ENCODE measurements at regions not wholly inside any gene's neighbourhood (a gene's known extent, or its start where the extent isn't known, plus 50 kb on each side); places are given as distances from the start of the nearest gene placed in this dataset.

GRCh38 chr22:27542602-27543001 is 259.0 kb downstream of the MN1 start:
- DNase-seq, result no peak

GRCh38 chr22:27543460-27543859 is 258.1 kb downstream of the MN1 start:
- DNase-seq, result no peak

GRCh38 chr22:27545085-27545484 is 256.5 kb downstream of the MN1 start:
- no peak for DNase-seq

- DNase-seq, result no peak
Measured at GRCh38 chr22:27546157-27546935, 255.2 kb downstream of the MN1 start.

GRCh38 chr22:27551402-27551801 is 250.2 kb downstream of the MN1 start:
- DNase-seq, result no peak

GRCh38 chr22:27552176-27552575 is 249.4 kb downstream of the MN1 start:
- DNase-seq, result peak in 1 of 58 donors; percentile 11

- no peak for DNase-seq
Measured at GRCh38 chr22:27552863-27553262, 248.7 kb downstream of the MN1 start.

- peak in 20 of 58 donors; percentile 1 to 36 (median 13) for DNase-seq
Measured at GRCh38 chr22:27554106-27554811, 247.3 kb downstream of the MN1 start.

- no peak for DNase-seq
Measured at GRCh38 chr22:27554841-27555456, 246.6 kb downstream of the MN1 start.

GRCh38 chr22:27556371-27556770 is 245.2 kb downstream of the MN1 start:
- DNase-seq, result no peak

GRCh38 chr22:27557286-27558008 is 244.1 kb downstream of the MN1 start:
- DNase-seq, result no peak

GRCh38 chr22:27558658-27559371 is 242.7 kb downstream of the MN1 start:
- no peak for DNase-seq

- no peak for DNase-seq
Measured at GRCh38 chr22:27560781-27561180, 240.8 kb downstream of the MN1 start.

GRCh38 chr22:27561286-27561904 is 240.2 kb downstream of the MN1 start:
- no peak for DNase-seq

- DNase-seq, result no peak
Measured at GRCh38 chr22:27564806-27565205, 236.8 kb downstream of the MN1 start.

GRCh38 chr22:27566602-27567001 is 235.0 kb downstream of the MN1 start:
- no peak for DNase-seq

GRCh38 chr22:27568265-27568664 is 233.3 kb downstream of the MN1 start:
- no peak for DNase-seq

GRCh38 chr22:27571463-27572277 is 229.9 kb downstream of the MN1 start:
- no peak for DNase-seq

- no peak for DNase-seq
Measured at GRCh38 chr22:27572278-27572666, 229.3 kb downstream of the MN1 start.
